ENCODE measurements at regions not wholly inside any gene's neighbourhood (a gene's known extent, or its start where the extent isn't known, plus 50 kb on each side); places are given as distances from the start of the nearest gene placed in this dataset.

DNA sequence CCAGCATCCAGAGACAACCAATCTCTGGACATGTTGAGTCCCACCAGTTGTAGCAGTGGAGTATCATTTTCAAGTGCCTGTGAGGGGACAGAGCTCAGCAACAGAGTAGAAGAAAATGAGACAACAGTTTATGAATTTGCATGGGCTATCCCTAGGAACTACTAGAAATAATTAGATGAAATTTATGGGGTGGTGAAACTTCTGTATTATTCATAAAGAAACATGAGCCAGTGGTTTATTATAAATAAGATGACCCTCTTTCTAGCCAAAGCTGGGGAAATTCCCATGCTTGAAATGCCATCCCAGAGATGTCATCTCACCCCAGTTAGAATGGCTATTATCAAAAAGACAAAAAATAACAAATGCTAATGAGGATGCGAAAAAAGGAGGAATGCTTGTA lies 55.1 kb upstream of the ITGB8 start:
- WGBS, 2 donors: 94 to 96% methylated on average over 1 of the region's 1 CpG
- TF ChIP-seq CTCF (IDR thresholded peaks at IDR 0.05) (no peak), EP300 (IDR thresholded peaks at IDR 0.05) (no peak), POLR2A (IDR thresholded peaks at IDR 0.05) (no peak), POLR2AphosphoS5 (IDR thresholded peaks at IDR 0.05) (no peak)
- Histone ChIP-seq H3K27me3 (no peaks in the 10 kb centered on the region), H3K4me1 (no peaks in the 10 kb centered on the region), H3K36me3 (no peaks in the 10 kb centered on the region), H3K4me3 (no peak overlapping the region), H3K9me3 (no peaks in the 10 kb centered on the region), H3K27ac (no peak overlapping the region)
- ATAC-seq (ENCODE audit: low FRiP score in 2 of 2) (no peak), DNase-seq (no peak)

GRCh38 chr7:20276705-20277472 lies 53.8 kb upstream of the ITGB8 start:
- no peaks in the 10 kb centered on the region for H3K27me3 ChIP-seq

GRCh38 chr7:20279979-20280378 lies 50.7 kb upstream of the ITGB8 start:
- ATAC-seq (ENCODE audit: low FRiP score in 2 of 2): no peak
- TF ChIP-seq POLR2AphosphoS5 (IDR thresholded peaks at IDR 0.05): no peak
- TF ChIP-seq POLR2A (IDR thresholded peaks at IDR 0.05): no peak
- no peak for TF ChIP-seq CTCF (IDR thresholded peaks at IDR 0.05)
- no peak for TF ChIP-seq EP300 (IDR thresholded peaks at IDR 0.05)
- Histone ChIP-seq H3K9me3 (no peaks in the 10 kb centered on the region), H3K4me1 (no peaks in the 10 kb centered on the region), H3K36me3 (no peaks in the 10 kb centered on the region), H3K4me3 (no peak overlapping the region), H3K27ac (no peak overlapping the region), H3K27me3 (no peaks in the 10 kb centered on the region)
- no peak for DNase-seq
- 92 to 99% methylated on average over 4 of the region's 4 CpGs for WGBS, 2 donors

More at GRCh38 chr7:20276705-20277472, 53.8 kb upstream of the ITGB8 start:
- DNase-seq (no peak), ATAC-seq (ENCODE audit: low FRiP score in 2 of 2) (no peak)
- Histone ChIP-seq H3K36me3 (no peaks in the 10 kb centered on the region), H3K9me3 (no peaks in the 10 kb centered on the region), H3K4me1 (no peaks in the 10 kb centered on the region), H3K4me3 (no peak overlapping the region), H3K27ac (no peak overlapping the region)
- WGBS, 2 donors: 95 to 97% methylated on average over 2 of the region's 2 CpGs
- no peak for TF ChIP-seq POLR2AphosphoS5 (IDR thresholded peaks at IDR 0.05)
- no peak for TF ChIP-seq CTCF (IDR thresholded peaks at IDR 0.05)
- no peak for TF ChIP-seq EP300 (IDR thresholded peaks at IDR 0.05)
- TF ChIP-seq POLR2A (IDR thresholded peaks at IDR 0.05): no peak

DNA sequence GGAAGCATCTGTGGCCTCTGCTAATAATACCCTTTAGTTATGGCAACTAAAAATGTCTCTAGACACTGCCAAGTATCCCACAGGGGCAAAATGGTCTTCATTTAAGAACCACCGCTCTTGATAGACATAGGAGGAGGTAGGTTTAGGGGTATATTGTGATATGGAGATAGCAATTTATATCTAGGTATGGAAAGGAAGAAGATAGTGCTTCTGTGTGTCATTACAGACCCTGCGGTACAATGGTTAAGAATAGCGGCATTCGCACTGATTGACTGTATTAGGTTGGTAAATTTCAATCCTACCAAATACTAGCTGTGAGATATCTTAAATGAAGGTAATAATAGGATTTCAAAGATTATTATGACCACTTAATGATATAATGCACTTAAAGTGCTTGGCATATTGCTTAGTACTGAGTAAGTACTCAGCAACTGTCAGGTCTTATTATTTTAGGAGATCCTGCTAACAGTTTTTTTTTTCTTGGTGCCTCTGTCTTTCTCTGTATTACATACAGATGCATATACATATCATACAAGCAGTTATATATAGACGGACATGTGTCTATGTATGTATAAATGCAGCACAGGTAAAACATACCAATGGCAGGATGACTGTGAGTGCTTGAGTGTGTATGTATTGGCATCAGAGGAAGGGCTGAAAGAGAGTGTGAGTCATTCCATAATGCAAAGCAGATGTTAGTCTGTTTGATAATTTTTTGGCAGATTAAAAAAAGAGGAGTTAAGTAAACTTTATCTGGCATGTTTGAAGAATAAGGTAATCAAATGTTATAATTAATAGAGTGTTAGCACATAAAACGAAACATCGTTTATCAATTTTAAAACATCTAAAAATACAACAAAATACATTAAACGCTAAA lies 50.0 kb upstream of the ITGB8 start:
- H3K27me3 ChIP-seq: no peaks in the 10 kb centered on the region
- no peaks in the 10 kb centered on the region for H3K4me1 ChIP-seq
- no peaks in the 10 kb centered on the region for H3K36me3 ChIP-seq
- H3K27ac ChIP-seq: no peak overlapping the region
- H3K4me3 ChIP-seq: no peak overlapping the region
- no peak for DNase-seq
- WGBS, 2 donors: 60 to 62% methylated on average over 8 of the region's 8 CpGs
- TF ChIP-seq EP300 (IDR thresholded peaks at IDR 0.05) (no peak), CTCF (IDR thresholded peaks at IDR 0.05) (no peak), POLR2AphosphoS5 (IDR thresholded peaks at IDR 0.05) (no peak), POLR2A (IDR thresholded peaks at IDR 0.05) (no peak)
- ATAC-seq (ENCODE audit: low FRiP score in 2 of 2): peak in 1 of 2 donors; percentile 66
- no peaks in the 10 kb centered on the region for H3K9me3 ChIP-seq
